ENCODE measurements at regions not wholly inside any gene's neighbourhood (a gene's known extent, or its start where the extent isn't known, plus 50 kb on each side); places are given as distances from the start of the nearest gene placed in this dataset.

DNA sequence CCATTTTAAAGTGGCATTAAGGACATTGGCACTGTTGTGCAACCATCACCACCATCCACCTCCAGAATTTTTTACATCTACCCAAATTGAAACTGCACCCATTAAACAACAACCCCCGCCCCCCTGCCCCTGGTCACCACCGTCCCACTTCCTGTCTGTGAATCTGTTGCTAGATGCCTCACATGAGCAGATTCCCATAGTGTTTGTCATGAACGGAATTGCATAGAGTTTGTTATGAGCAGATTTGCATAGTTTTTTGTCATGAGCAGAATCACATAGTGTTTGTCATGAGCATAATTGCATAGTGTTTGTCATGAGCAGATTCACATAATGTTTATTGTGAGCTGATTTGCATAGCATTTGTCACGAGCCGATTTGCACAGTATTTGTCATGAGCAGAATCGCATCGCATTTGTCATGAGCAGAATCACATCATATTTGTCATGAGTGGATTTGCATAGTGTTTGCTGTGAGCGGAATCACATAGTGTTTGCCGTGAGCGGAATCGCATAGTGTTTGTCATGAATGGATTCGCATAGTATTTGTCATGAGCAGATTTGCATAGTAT lies 54.0 kb upstream of the GTF3A start:
- no peak for DNase-seq

DNA sequence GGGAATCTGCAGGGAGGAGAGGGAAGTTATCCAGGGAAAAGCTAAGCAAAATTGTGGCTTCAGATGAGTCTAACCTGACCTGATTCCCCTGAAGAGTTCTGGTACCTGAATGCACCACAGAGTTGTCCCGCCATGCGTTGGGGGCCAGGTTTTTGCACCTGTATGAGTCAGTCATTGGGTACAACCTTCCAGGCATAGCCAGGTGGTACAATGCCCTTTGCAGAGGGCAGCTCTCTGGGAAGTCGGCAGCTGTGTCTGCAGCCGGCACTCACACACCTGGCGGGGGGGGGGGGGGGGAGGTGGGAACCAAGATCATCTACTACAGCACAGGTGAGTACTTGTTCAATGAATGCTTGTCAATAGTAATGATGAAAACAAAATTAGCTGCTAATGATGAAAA lies 52.5 kb upstream of the GTF3A start:
- DNase-seq: no peak

DNA sequence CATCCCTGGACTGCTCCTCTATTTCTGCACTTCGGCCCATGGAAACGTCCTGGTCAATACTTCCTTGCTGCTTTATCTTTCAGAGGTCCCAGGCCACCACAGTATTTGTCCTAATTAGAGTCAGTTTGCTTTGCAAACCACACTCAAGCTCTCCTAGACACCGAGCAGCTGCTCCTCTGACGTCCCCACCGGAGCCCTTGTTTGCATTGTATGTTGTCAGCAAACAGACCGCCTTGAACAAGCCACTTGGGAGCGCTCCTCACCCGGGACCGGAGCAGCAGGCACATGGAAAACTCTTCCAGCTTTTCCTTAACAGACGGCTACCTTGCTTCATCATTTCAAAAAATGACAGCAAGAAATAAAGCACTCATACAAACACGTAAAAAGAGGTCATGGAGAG lies 51.5 kb upstream of the GTF3A start:
- no peak for DNase-seq

DNA sequence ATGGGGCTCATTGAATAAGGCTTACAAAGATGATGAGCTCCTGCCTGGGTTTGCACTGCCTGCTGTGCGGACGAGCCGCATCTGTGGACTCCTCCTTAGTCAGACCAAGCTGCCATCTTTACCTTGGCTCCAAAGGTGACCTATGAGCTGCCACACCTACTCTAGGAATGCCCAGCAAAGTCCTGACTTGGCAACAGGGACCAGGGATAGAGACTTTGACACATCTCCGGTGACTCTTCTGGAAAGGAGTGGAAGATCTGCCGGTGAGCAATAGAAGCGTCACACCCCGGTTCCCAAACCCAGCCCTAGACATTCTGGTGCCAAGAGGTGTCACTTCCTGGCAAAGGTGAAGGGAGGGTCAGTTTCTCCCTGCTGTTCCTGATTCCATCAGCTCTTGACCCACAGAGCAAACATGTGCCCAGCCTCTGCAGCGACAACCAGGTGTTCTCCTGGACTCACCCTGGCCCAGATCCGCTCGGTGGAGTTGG lies 50.2 kb upstream of the GTF3A start:
- DNase-seq: no peak

Data from activated naive CD4-positive, alpha-beta T cell treated with anti-CD3 and anti-CD28 coated beads, Interleukin-2, amount 50 U/mL, for 16 hours (primary cell).